Smooth muscle cell (in vitro differentiated cells): ENCODE measurements at regions not wholly inside any gene's neighbourhood (a gene's known extent, or its start where the extent isn't known, plus 50 kb on each side); places are given as distances from the start of the nearest gene placed in this dataset.

Source experiments
- DNase-seq: peaks from one replicate; lab custom pipeline; 2025; ENCODE audit not compliant: unreplicated experiment; lab: John Stamatoyannopoulos, UW
- H2AFZ ChIP-seq: fragments of 200-600 bp; sonication (generic); 2 replicates; pipeline ENCODE4 v1.6.0; 2016; ENCODE audit warnings: antibody characterized with exemption, low read depth, mild to moderate bottlenecking
- H3F3A ChIP-seq: fragments of 200-600 bp; sonication (generic); 2 replicates; pipeline ENCODE4 v1.6.0; 2017; ENCODE audit warnings: antibody characterized with exemption, low read depth
- H3K27ac ChIP-seq: fragments of 200-600 bp; sonication (generic); 2 replicates; pipeline ENCODE4 v1.5.1; 2016; ENCODE audit warnings: low read depth, mild to moderate bottlenecking
- H3K27me3 ChIP-seq: fragments of 200-600 bp; sonication (generic); 2 replicates; pipeline ENCODE4 v1.6.1; 2016; ENCODE audit warnings: low read depth, mild to moderate bottlenecking
- H3K36me3 ChIP-seq: fragments of 200-600 bp; sonication (generic); 2 replicates; pipeline ENCODE4 v1.5.1; 2016; ENCODE audit warnings: low read depth
- H3K4me1 ChIP-seq: fragments of 200-600 bp; sonication (generic); 2 replicates; pipeline ENCODE4 v1.5.1; 2016; ENCODE audit warnings: low read depth
- H3K4me2 ChIP-seq: fragments of 200-600 bp; sonication (generic); 2 replicates; pipeline ENCODE4 v1.6.0; 2016; ENCODE audit warnings: mild to moderate bottlenecking
- H3K4me3 ChIP-seq: fragments of 200-600 bp; sonication (generic); 2 replicates; pipeline ENCODE4 v1.5.1; 2016; ENCODE audit warnings: mild to moderate bottlenecking
- H3K79me2 ChIP-seq: fragments of 200-600 bp; sonication (generic); 2 replicates; pipeline ENCODE4 v1.6.0; 2016; ENCODE audit warnings: low read depth, mild to moderate bottlenecking
- H3K9ac ChIP-seq: fragments of 200-600 bp; sonication (generic); 2 replicates; pipeline ENCODE4 v1.6.0; 2016; ENCODE audit warnings: low read depth
- H3K9me3 ChIP-seq: fragments of 200-600 bp; sonication (generic); replicated peaks from 2 replicates; pipeline ENCODE4 v1.5.1; 2016; ENCODE audit warnings: low read depth
- H4K20me1 ChIP-seq: fragments of 200-600 bp; sonication (generic); 2 replicates; pipeline ENCODE4 v1.6.0; 2016; ENCODE audit warnings: low read depth
- CTCF ChIP-seq: fragments of 200-600 bp; sonication (generic); IDR thresholded peaks from 2 replicates; pipeline ENCODE4 v1.5.1; 2017; ENCODE audit warnings: borderline replicate concordance, mild to moderate bottlenecking, antibody characterized with exemption; ENCODE audit not compliant: insufficient read depth, poor library complexity, severe bottlenecking
- WGBS: methylation state at CpG from one replicate; pipeline ENCODE4 v1.1.7; 2016; ENCODE audit warnings: low lambda C conversion rate; 5-methylcytosine and 5-hydroxymethylcytosine counted together

- TF ChIP-seq CTCF: no peak
- no peak overlapping the region for H3K9ac ChIP-seq
- no peaks in the 10 kb centered on the region for H3K4me1 ChIP-seq
- no peaks in the 10 kb centered on the region for H3F3A ChIP-seq
- no peaks in the 10 kb centered on the region for H3K36me3 ChIP-seq
- no peak overlapping the region for H3K4me2 ChIP-seq
- no peak overlapping the region for H3K4me3 ChIP-seq
- no peaks in the 10 kb centered on the region for H4K20me1 ChIP-seq
- no peak overlapping the region for H3K27ac ChIP-seq
- H3K79me2 ChIP-seq: no peaks in the 10 kb centered on the region
- H3K27me3 ChIP-seq: no peaks in the 10 kb centered on the region
- H2AFZ ChIP-seq: no peak overlapping the region
- no peaks in the 10 kb centered on the region for H3K9me3 ChIP-seq
- WGBS: 87% methylated on average over 7 of the region's 7 CpGs
- no peak for DNase-seq
These were observed 326.6 kb upstream of the ID2 start for GRCh38 chr2:8355102-8355859.

GRCh38 chr2:8357738-8358518, 323.9 kb upstream of the ID2 start:
- no peak for DNase-seq
- Histone ChIP-seq H3K9me3 (no peaks in the 10 kb centered on the region), H2AFZ (no peak overlapping the region), H3K27ac (no peak overlapping the region), H3F3A (no peaks in the 10 kb centered on the region), H3K4me1 (no peaks in the 10 kb centered on the region), H3K79me2 (no peaks in the 10 kb centered on the region), H3K4me2 (no peak overlapping the region), H3K27me3 (no peaks in the 10 kb centered on the region), H3K4me3 (no peak overlapping the region), H3K36me3 (no peaks in the 10 kb centered on the region), H3K9ac (no peak overlapping the region), H4K20me1 (no peaks in the 10 kb centered on the region)
- TF ChIP-seq CTCF: no peak
- 92% methylated on average over 8 of the region's 8 CpGs for WGBS

GRCh38 chr2:8361930-8362329, 319.9 kb upstream of the ID2 start:
- no peaks in the 10 kb centered on the region for H3K36me3 ChIP-seq
- 90% methylated on average over 8 of the region's 8 CpGs for WGBS
- no peak overlapping the region for H3K4me2 ChIP-seq
- H4K20me1 ChIP-seq: no peaks in the 10 kb centered on the region
- H3K79me2 ChIP-seq: no peaks in the 10 kb centered on the region
- no peak overlapping the region for H3K9ac ChIP-seq
- no peak overlapping the region for H3K4me3 ChIP-seq
- H2AFZ ChIP-seq: no peak overlapping the region
- TF ChIP-seq CTCF: no peak
- no peak for DNase-seq
- H3K4me1 ChIP-seq: no peaks in the 10 kb centered on the region
- no peak overlapping the region for H3K27ac ChIP-seq
- no peaks in the 10 kb centered on the region for H3F3A ChIP-seq
- H3K27me3 ChIP-seq: no peaks in the 10 kb centered on the region
- no peaks in the 10 kb centered on the region for H3K9me3 ChIP-seq
